Right cardiac atrium (tissue), 5 donors: ENCODE measurements at regions not wholly inside any gene's neighbourhood (a gene's known extent, or its start where the extent isn't known, plus 50 kb on each side); places are given as distances from the start of the nearest gene placed in this dataset.

Experiments used
- ATAC-seq, 2 donors: fragments of 200-7000 bp; cut with Tn5 transposase; one replicate each; pipeline versions ENCODE4 v1.8.0 to v1.9.1; 2020; ENCODE audit warnings: moderate library complexity in 2 of 2, mild to moderate bottlenecking in 1 of 2
- DNase-seq, 3 donors: peaks; one replicate each; pipeline ENCODE4 v3.0.0-alpha.2; 2020
- H3K27ac ChIP-seq: one replicate; pipeline ENCODE4 v1.5.1; 2013; ENCODE audit warnings: mild to moderate bottlenecking, low read length, control low read depth, moderate library complexity
- H3K27me3 ChIP-seq: one replicate; pipeline ENCODE4 v1.6.1; 2013; ENCODE audit not compliant: control insufficient read depth, insufficient read depth
- H3K4me1 ChIP-seq: one replicate; pipeline ENCODE4 v1.6.1; 2013; ENCODE audit warnings: low read length; ENCODE audit not compliant: control insufficient read depth, insufficient read depth
- H3K4me3 ChIP-seq: one replicate; pipeline ENCODE4 v1.5.1; 2013; ENCODE audit warnings: low read length, control low read depth
- H3K9me3 ChIP-seq: one replicate; pipeline ENCODE4 v1.6.1; 2013; ENCODE audit warnings: low read length; ENCODE audit not compliant: control insufficient read depth
- WGBS: extraction: QIAGEN DNeasy Blood & Tissue Kit; methylation state at CpG from one replicate; pipeline ENCODE4 v1.1.7; 2013; 5-methylcytosine and 5-hydroxymethylcytosine counted together
- intact Hi-C, 4 donors: fragments of 100-400 bp; cut with DNase I; formaldehyde crosslinking; loops; one replicate each; pipeline versions ENCODE4 v1.11.0 to v1.14.0; 2022 to 2023
- donor health status: healthy with polysubstance abuse.
- donor health status: DM: no; HTN: yes; CAD: no.
- donor health status: DM: no; HTN: no; CAD: no.
- donor health status: DM: no; HTN: yes; CAD: no; lungs with severe emphysema.
- donor health status: DM: yes; HTN: yes; CAD: no.

GRCh38 chr1:30607723-30608122 lies 115.7 kb downstream of the MATN1 start:
- WGBS, result 81% methylated on average over 5 of the region's 5 CpGs
- no peaks in the 10 kb centered on the region for H3K27me3 ChIP-seq
- no peak overlapping the region for H3K27ac ChIP-seq
- ATAC-seq, result no peak
- intact Hi-C loops, result no loop called here
- no peaks in the 10 kb centered on the region for H3K9me3 ChIP-seq
- no peak overlapping the region for H3K4me3 ChIP-seq
- DNase-seq, result no peak
- H3K4me1 ChIP-seq, result no peaks in the 10 kb centered on the region

DNA sequence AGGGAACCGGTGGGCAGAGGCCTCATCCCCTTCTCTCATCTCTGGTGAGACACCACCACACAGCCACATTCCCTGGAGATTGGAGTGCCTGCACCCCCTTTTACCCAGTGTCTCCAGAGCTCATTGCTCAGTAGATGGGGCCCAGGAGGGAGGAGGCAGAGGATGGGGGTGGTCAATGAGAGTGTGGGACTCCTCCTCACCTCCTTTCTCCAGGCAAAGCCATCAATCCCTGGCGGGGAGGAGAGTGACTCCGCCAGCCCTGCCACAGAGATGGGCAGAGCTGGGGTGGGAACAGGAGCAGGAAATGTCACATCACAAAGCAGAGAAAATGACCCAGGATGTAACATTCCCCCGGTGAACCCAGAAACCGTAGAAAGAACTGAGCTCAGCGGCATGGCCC lies 117.2 kb downstream of the MATN1 start:
- 66% methylated on average over 6 of the region's 6 CpGs for WGBS

DNA sequence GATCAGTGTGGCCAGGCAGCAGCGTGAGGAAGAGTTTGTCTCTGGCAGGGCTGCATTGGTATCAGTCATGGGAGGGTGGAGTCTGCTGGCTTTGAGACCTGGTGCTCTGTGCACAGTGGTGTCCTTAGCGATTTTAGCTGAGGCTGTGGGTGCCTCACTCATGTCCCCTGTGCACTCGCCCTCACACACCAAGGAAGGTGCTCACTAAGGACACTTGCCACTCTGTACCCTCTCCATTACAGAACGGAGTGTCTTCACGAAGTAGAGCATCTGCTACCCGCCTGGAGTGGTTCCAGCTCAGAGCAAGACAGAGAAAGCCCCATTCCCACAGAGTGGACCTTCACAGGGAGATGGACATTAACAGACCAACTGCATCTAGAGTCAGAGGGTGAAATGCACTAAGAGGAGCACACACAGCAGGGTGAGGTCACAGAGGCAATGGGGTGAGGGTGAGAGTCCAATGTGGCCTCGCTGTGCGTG lies 117.9 kb downstream of the MATN1 start:
- Histone ChIP-seq H3K9me3 (no peaks in the 10 kb centered on the region), H3K27me3 (no peaks in the 10 kb centered on the region), H3K4me3 (no peak overlapping the region), H3K4me1 (no peaks in the 10 kb centered on the region), H3K27ac (no peak overlapping the region)
- WGBS, result 70% methylated on average over 8 of the region's 8 CpGs
- no peak for ATAC-seq
- no peak for DNase-seq
- intact Hi-C loops, result no loop called here

More for the DNA sequence above, 117.2 kb downstream of the MATN1 start:
- DNase-seq (no peak), ATAC-seq (no peak)
- Histone ChIP-seq H3K4me1 (no peaks in the 10 kb centered on the region), H3K9me3 (no peaks in the 10 kb centered on the region), H3K27ac (no peak overlapping the region), H3K4me3 (no peak overlapping the region), H3K27me3 (no peaks in the 10 kb centered on the region)
- intact Hi-C loops, result no loop called here

GRCh38 chr1:30604801-30605440 lies 118.5 kb downstream of the MATN1 start:
- Histone ChIP-seq H3K27me3 (no peaks in the 10 kb centered on the region), H3K27ac (no peak overlapping the region), H3K9me3 (no peaks in the 10 kb centered on the region), H3K4me3 (no peak overlapping the region), H3K4me1 (no peaks in the 10 kb centered on the region)
- ATAC-seq, result no peak
- intact Hi-C loops, result no loop called here
- no peak for DNase-seq
- WGBS, result 85% methylated on average over 6 of the region's 6 CpGs

- ATAC-seq (no peak), DNase-seq (no peak)
- no peak overlapping the region for H3K27ac ChIP-seq
- WGBS, result 77% methylated on average over 7 of the region's 7 CpGs
- H3K27me3 ChIP-seq, result no peaks in the 10 kb centered on the region
- no peaks in the 10 kb centered on the region for H3K9me3 ChIP-seq
- intact Hi-C loops, result no loop called here
- H3K4me3 ChIP-seq, result no peak overlapping the region
- no peaks in the 10 kb centered on the region for H3K4me1 ChIP-seq
Measured at GRCh38 chr1:30603081-30603858, 120.1 kb downstream of the MATN1 start.

- no peak for DNase-seq
- ATAC-seq, result no peak
- Histone ChIP-seq H3K27ac (no peak overlapping the region), H3K9me3 (no peaks in the 10 kb centered on the region), H3K4me1 (no peaks in the 10 kb centered on the region), H3K4me3 (no peak overlapping the region), H3K27me3 (no peaks in the 10 kb centered on the region)
- WGBS, result 80% methylated on average over 8 of the region's 8 CpGs
- intact Hi-C loops, result no loop called here
Measured at GRCh38 chr1:30601316-30602085, 121.9 kb downstream of the MATN1 start.

GRCh38 chr1:30600706-30601105 lies 122.7 kb downstream of the MATN1 start:
- ATAC-seq, result no peak
- H3K27me3 ChIP-seq, result no peaks in the 10 kb centered on the region

DNA sequence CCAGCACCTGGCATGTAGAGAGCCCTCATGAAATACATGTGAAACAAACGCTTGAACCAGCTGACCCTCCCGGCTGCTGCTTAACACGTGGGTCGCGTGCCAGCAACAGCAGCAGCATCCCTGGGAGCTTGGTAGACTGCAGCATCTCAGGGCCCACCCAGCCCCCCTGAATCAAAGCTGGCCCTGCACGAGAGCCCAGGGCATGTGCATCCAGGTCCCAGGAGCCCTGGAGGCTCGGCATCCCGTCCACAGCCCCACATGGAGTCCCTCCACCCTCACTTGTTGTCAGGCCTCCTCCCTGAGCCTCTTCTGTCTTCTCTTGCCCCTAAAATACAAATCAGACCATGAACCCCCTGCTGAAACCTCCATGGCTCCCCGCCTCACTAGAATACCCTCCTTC lies 123.1 kb downstream of the MATN1 start:
- Histone ChIP-seq H3K27ac (no peak overlapping the region), H3K9me3 (no peaks in the 10 kb centered on the region), H3K4me3 (no peak overlapping the region), H3K27me3 (no peaks in the 10 kb centered on the region), H3K4me1 (no peaks in the 10 kb centered on the region)
- intact Hi-C loops, result no loop called here
- WGBS, result 70% methylated on average over 9 of the region's 9 CpGs
- no peak for ATAC-seq
- DNase-seq, result no peak

More at GRCh38 chr1:30600706-30601105, 122.7 kb downstream of the MATN1 start:
- DNase-seq, result no peak
- H3K4me3 ChIP-seq, result no peak overlapping the region
- H3K9me3 ChIP-seq, result no peaks in the 10 kb centered on the region
- H3K4me1 ChIP-seq, result no peaks in the 10 kb centered on the region
- intact Hi-C loops, result no loop called here
- 66% methylated on average over 4 of the region's 4 CpGs for WGBS
- H3K27ac ChIP-seq, result no peak overlapping the region

GRCh38 chr1:30599721-30600120 lies 123.7 kb downstream of the MATN1 start:
- Histone ChIP-seq H3K4me1 (no peaks in the 10 kb centered on the region), H3K27me3 (no peaks in the 10 kb centered on the region), H3K9me3 (no peaks in the 10 kb centered on the region), H3K4me3 (no peak overlapping the region), H3K27ac (no peak overlapping the region)
- WGBS, result 59% methylated on average over 5 of the region's 5 CpGs
- peak; percentile 16 to 22 for ATAC-seq
- intact Hi-C loops, result no loop called here
- DNase-seq, result peak in 1 of 3 donors; percentile 16

DNA sequence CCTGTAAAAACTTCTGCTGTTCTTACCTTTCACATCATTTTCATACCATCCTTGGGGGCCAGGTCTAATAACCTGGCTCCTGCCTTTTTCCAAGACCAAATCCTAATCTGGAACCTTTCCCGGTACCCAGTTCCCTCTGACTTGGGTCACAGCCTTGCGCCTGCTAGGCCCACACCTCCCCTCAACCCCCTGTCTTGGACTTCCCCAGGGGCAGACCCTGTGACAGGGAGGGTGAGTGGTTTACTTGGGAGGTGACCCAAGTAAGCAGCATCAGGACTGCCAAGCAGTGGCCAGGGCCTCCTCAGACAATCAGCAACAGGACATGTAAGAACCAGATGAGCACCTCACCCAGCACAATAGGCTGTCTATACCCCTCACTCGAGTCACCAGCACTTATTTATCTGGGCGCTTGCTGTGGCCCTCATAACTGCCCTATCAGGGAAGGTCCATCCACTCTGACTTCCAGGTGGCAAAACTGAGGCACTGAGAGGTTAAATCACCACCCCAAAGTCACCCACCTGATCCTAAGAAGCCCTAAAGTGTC lies 124.7 kb downstream of the MATN1 start:
- DNase-seq (no peak), ATAC-seq (no peak)
- 81% methylated on average over 4 of the region's 4 CpGs for WGBS
- H3K4me3 ChIP-seq, result no peak overlapping the region
- no peaks in the 10 kb centered on the region for H3K27me3 ChIP-seq
- H3K27ac ChIP-seq, result no peak overlapping the region
- H3K4me1 ChIP-seq, result no peaks in the 10 kb centered on the region
- intact Hi-C loops, result no loop called here
- H3K9me3 ChIP-seq, result no peaks in the 10 kb centered on the region

GRCh38 chr1:30597711-30598110 lies 125.7 kb downstream of the MATN1 start:
- Histone ChIP-seq H3K27me3 (no peaks in the 10 kb centered on the region), H3K4me3 (no peak overlapping the region), H3K27ac (no peak overlapping the region), H3K4me1 (no peaks in the 10 kb centered on the region), H3K9me3 (no peaks in the 10 kb centered on the region)
- ATAC-seq (no peak), DNase-seq (no peak)
- intact Hi-C loops, result no loop called here
- 69% methylated on average over 6 of the region's 6 CpGs for WGBS
